Endodermal cell (in vitro differentiated cells): ENCODE measurements at regions not wholly inside any gene's neighbourhood (a gene's known extent, or its start where the extent isn't known, plus 50 kb on each side); places are given as distances from the start of the nearest gene placed in this dataset.

ENCODE experiments used
- DNase-seq: peaks from one replicate; pipeline ENCODE4 v3.0.0-alpha.2; 2017
- H3K27ac ChIP-seq: 2 replicates; pipeline ENCODE4 v1.5.1; 2013; ENCODE audit warnings: mild to moderate bottlenecking, low read depth, low read length, moderate library complexity
- H3K27me3 ChIP-seq: 2 replicates; pipeline ENCODE4 v1.6.1; 2013; ENCODE audit warnings: mild to moderate bottlenecking, low read length, moderate library complexity; ENCODE audit not compliant: insufficient read depth, control insufficient read depth, poor library complexity, severe bottlenecking
- H3K36me3 ChIP-seq: 2 replicates; pipeline ENCODE4 v1.7.0; 2013; ENCODE audit warnings: mild to moderate bottlenecking, low read length, moderate library complexity; ENCODE audit not compliant: control insufficient read depth, insufficient read depth
- H3K4me1 ChIP-seq: one replicate; pipeline ENCODE4 v1.7.0; 2013; ENCODE audit warnings: low read length; ENCODE audit not compliant: control insufficient read depth, insufficient read depth
- H3K4me3 ChIP-seq: 2 replicates; pipeline ENCODE4 v1.5.1; 2013; ENCODE audit warnings: mild to moderate bottlenecking, low read length, moderate library complexity
- H3K9ac ChIP-seq: 2 replicates; pipeline ENCODE4 v1.6.1; 2013; ENCODE audit warnings: mild to moderate bottlenecking, low read length, moderate library complexity; ENCODE audit not compliant: poor library complexity, severe bottlenecking; ENCODE audit errors: extremely low read depth
- H3K9me3 ChIP-seq: 2 replicates; pipeline ENCODE4 v1.6.1; 2013; ENCODE audit warnings: mild to moderate bottlenecking, low read length, moderate library complexity; ENCODE audit not compliant: control insufficient read depth
- H3K27ac Mint-ChIP-seq: 2 replicates; pipeline ENCODE4 v1.8.0; 2020; ENCODE audit warnings: mixed read lengths
- H3K27me3 Mint-ChIP-seq: 2 replicates; pipeline ENCODE4 v1.8.0; 2021; ENCODE audit warnings: mild to moderate bottlenecking, mixed read lengths; ENCODE audit not compliant: insufficient read depth
- H3K36me3 Mint-ChIP-seq: 2 replicates; pipeline ENCODE4 v1.8.0; 2020; ENCODE audit warnings: low read depth, mixed read lengths
- H3K4me1 Mint-ChIP-seq: 2 replicates; pipeline ENCODE4 v1.8.0; 2020; ENCODE audit warnings: mixed read lengths
- H3K4me3 Mint-ChIP-seq: 2 replicates; pipeline ENCODE4 v1.8.0; 2020; ENCODE audit warnings: mild to moderate bottlenecking, moderate library complexity, mixed read lengths
- H3K9me3 Mint-ChIP-seq: 2 replicates; pipeline ENCODE4 v1.8.0; 2020; ENCODE audit warnings: mild to moderate bottlenecking, mixed read lengths
- WGBS, 2 experiments: methylation state at CpG; one replicate each; pipeline versions ENCODE4 v1.1.5 to v1.1.7; 2013; ENCODE audit warnings: missing lambda C conversion rate in 2 of 2, mixed read lengths in 1 of 2; ENCODE audit not compliant: insufficient coverage in 1 of 2, insufficient read length in 1 of 2; 5-methylcytosine and 5-hydroxymethylcytosine counted together
- TF ChIP-seq, protein P1 (sequence below): fragments of 200-600 bp; sonication (generic); conservative IDR thresholded peaks from 2 replicates; pipeline ENCODE4 v1.5.0; 2021; ENCODE audit warnings: antibody characterized with exemption, mild to moderate bottlenecking

DNA sequence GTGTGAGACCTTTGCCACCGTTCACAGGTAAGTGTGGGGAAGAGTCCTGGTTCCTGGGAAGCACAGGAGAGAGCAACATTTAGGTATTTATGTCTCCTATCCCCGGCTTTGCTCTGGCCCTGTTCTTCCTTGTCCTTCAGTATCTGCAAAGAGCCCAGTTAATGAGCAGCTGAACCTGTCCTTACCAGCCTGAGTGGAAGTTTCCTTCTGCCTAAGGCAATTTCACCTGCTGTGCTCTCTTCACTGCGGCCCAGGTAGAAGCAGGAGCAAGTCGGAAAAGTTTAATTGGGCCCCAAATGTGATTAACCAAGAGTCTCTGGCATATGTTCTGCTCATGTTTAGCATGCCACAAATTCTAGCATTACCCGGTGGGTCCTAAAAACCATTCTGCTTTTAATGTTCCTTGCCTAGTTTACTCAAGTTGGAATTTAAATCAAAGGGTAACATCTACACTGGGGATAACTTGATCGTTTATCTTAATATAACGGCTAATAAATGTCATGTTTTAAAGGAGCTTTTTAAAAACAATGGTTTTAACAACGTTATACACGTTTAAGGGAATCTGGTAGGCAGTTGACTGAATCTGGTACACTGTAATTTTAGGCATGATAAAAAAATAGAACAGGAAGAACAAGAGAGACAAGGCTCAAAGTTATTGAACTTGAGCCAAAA is 817.1 kb downstream of the TYW1 start:
- Histone ChIP-seq H3K4me1 (no peaks in the 10 kb centered on the region), H3K27ac (no peak overlapping the region), H3K36me3 (no peaks in the 10 kb centered on the region), H3K4me3 (no peak overlapping the region), H3K9ac (no peak overlapping the region), H3K27me3 (no peaks in the 10 kb centered on the region), H3K9me3 (no peaks in the 10 kb centered on the region)
- Mint-ChIP-seq H3K27ac (no peak overlapping the region), H3K4me3 (no peak overlapping the region), H3K4me1 (no peaks in the 10 kb centered on the region), H3K36me3 (no peaks in the 10 kb centered on the region), H3K9me3 (peaks cover 7% of the 10 kb centered on the region), H3K27me3 (peaks cover 6% of the 10 kb centered on the region)
- TF ChIP-seq, protein P1, sequence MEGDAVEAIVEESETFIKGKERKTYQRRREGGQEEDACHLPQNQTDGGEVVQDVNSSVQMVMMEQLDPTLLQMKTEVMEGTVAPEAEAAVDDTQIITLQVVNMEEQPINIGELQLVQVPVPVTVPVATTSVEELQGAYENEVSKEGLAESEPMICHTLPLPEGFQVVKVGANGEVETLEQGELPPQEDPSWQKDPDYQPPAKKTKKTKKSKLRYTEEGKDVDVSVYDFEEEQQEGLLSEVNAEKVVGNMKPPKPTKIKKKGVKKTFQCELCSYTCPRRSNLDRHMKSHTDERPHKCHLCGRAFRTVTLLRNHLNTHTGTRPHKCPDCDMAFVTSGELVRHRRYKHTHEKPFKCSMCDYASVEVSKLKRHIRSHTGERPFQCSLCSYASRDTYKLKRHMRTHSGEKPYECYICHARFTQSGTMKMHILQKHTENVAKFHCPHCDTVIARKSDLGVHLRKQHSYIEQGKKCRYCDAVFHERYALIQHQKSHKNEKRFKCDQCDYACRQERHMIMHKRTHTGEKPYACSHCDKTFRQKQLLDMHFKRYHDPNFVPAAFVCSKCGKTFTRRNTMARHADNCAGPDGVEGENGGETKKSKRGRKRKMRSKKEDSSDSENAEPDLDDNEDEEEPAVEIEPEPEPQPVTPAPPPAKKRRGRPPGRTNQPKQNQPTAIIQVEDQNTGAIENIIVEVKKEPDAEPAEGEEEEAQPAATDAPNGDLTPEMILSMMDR = no peak
- WGBS, 2 experiments = 94 to 95% methylated on average over 8 to 9 of the region's 9 CpGs
- DNase-seq = no peak

DNA sequence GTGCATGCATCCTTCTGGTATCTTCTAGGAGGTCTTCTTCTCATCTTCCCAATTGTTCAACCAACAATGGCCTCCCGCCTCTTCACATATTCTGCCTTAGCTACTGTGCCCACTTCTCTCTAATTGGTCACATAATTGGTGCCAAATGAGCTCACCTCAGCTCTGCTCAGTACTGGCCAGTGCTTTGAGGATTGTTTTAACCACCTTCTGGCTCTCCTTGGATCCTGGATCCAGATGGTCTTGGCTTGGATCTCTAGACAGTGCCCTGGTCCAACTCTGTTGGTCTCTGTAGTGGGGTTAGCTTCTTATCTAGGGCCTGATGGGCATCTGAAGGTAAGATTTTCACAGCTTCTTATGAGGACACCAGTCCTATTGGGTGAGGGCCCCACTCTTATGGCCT is 820.8 kb downstream of the TYW1 start:
- H3K27me3 Mint-ChIP-seq = peaks cover 3% of the 10 kb centered on the region
- Histone ChIP-seq H3K4me1 (no peaks in the 10 kb centered on the region), H3K36me3 (no peaks in the 10 kb centered on the region), H3K27ac (no peak overlapping the region), H3K9me3 (no peaks in the 10 kb centered on the region), H3K9ac (no peak overlapping the region), H3K27me3 (no peaks in the 10 kb centered on the region), H3K4me3 (no peak overlapping the region)
- DNase-seq = no peak
- H3K36me3 Mint-ChIP-seq = no peaks in the 10 kb centered on the region
- H3K27ac Mint-ChIP-seq = no peak overlapping the region
- no peaks in the 10 kb centered on the region for H3K4me1 Mint-ChIP-seq
- no peak overlapping the region for H3K4me3 Mint-ChIP-seq
- TF ChIP-seq, protein P1 = no peak
- WGBS, 2 experiments = 88 to 98% methylated on average over 1 of the region's 1 CpG
- H3K9me3 Mint-ChIP-seq = peaks cover 7% of the 10 kb centered on the region

DNA sequence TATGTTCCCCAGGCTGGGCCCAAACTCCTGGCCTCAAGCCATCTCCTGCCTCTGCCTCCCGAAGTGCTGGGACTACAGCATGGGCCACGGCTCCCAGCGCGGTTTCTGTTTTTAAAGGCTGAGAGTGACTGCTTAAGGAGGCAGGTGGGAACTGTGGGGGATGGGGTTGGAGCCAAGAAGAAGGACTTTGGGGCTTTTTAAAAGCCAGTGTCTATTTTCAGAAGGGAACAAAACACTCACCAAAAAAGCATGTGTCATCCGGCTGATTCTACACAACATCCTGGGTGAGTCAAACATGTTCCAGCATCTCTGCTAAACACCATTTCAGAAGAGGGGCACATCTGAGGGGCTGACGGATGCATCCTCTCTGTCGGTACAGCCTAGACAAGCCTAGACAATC is 824.5 kb downstream of the TYW1 start:
- Histone ChIP-seq H3K27me3 (no peaks in the 10 kb centered on the region), H3K4me1 (peaks cover 3% of the 10 kb centered on the region), H3K36me3 (no peaks in the 10 kb centered on the region), H3K27ac (no peak overlapping the region), H3K9me3 (peaks cover 8% of the 10 kb centered on the region), H3K4me3 (no peak overlapping the region), H3K9ac (no peak overlapping the region)
- DNase-seq = no peak
- Mint-ChIP-seq H3K4me1 (peaks cover 7% of the 10 kb centered on the region), H3K36me3 (no peaks in the 10 kb centered on the region), H3K27me3 (peaks cover 3% of the 10 kb centered on the region), H3K9me3 (peaks cover 17% of the 10 kb centered on the region), H3K4me3 (no peak overlapping the region), H3K27ac (no peak overlapping the region)
- 94 to 95% methylated on average over 3 to 7 of the region's 7 CpGs for WGBS, 2 experiments
- TF ChIP-seq, protein P1 = no peak
